ENCODE measurements at regions not wholly inside any gene's neighbourhood (a gene's known extent, or its start where the extent isn't known, plus 50 kb on each side); places are given as distances from the start of the nearest gene placed in this dataset.

GRCh38 chr9:96161819-96162218, 140.2 kb downstream of the HSD17B3 start (continued):
- TF ChIP-seq CBX8 (IDR thresholded peaks at IDR 0.05; ENCODE audit: borderline replicate concordance, low read depth, low read length) = no peak
